ENCODE measurements at regions not wholly inside any gene's neighbourhood (a gene's known extent, or its start where the extent isn't known, plus 50 kb on each side); places are given as distances from the start of the nearest gene placed in this dataset.
A peak's percentile ranks its signal among the peaks of the same experiment; 100 is the strongest.

DNA sequence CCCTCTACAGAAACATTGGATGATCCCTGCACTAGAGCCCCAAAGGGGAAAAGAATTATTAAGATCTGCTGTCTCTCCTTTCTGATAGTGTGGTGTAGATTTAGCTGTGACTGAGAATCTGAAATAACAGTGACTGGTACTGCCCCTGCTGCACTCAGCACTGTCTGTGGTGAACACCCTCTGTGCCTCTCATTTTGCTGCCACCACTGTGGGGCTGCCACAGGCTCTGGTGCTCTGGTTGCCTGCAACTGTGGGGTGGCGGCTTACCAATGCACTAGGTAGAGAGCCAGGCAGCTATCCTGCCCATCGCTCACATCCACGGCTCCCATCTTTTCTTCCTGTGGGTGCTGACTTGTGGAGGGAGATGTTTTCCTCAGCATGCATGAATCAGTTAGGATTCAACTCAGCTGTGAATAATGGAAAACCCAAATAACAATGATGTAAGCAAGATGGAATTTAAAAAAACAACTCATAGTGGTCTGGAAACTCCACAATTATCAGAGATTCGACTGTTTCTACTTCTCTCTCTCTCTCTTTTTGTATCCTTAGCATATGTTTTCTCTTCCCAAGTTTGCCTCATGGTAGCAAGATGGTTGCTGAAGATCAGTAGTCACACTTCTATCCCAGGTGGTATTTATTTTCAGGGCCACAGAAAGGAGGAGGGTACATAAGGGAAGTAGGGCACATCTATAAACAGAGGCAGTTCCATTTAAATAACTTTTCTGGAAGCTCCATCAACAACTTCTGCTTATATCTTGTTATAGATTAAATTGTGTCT, 99.8 kb upstream of the DAP start:
- no peaks in the 10 kb centered on the region for H3K27me3 Mint-ChIP-seq (ENCODE audit: low read depth)
- no peak for DNase-seq (ENCODE audit: low read depth, low spot score)
- no peaks in the 10 kb centered on the region for H3K9me3 Mint-ChIP-seq
- TF ChIP-seq, protein P1, sequence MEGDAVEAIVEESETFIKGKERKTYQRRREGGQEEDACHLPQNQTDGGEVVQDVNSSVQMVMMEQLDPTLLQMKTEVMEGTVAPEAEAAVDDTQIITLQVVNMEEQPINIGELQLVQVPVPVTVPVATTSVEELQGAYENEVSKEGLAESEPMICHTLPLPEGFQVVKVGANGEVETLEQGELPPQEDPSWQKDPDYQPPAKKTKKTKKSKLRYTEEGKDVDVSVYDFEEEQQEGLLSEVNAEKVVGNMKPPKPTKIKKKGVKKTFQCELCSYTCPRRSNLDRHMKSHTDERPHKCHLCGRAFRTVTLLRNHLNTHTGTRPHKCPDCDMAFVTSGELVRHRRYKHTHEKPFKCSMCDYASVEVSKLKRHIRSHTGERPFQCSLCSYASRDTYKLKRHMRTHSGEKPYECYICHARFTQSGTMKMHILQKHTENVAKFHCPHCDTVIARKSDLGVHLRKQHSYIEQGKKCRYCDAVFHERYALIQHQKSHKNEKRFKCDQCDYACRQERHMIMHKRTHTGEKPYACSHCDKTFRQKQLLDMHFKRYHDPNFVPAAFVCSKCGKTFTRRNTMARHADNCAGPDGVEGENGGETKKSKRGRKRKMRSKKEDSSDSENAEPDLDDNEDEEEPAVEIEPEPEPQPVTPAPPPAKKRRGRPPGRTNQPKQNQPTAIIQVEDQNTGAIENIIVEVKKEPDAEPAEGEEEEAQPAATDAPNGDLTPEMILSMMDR (conservative IDR thresholded peaks at IDR 0.05): no peak
- no peaks in the 10 kb centered on the region for H3K36me3 Mint-ChIP-seq (ENCODE audit: low read depth)
- peaks cover 57% of the 10 kb centered on the region for H3K4me1 Mint-ChIP-seq
- no peak overlapping the region for H3K4me3 Mint-ChIP-seq
- H3K27ac Mint-ChIP-seq (ENCODE audit: unreplicated experiment): no peak overlapping the region

DNA sequence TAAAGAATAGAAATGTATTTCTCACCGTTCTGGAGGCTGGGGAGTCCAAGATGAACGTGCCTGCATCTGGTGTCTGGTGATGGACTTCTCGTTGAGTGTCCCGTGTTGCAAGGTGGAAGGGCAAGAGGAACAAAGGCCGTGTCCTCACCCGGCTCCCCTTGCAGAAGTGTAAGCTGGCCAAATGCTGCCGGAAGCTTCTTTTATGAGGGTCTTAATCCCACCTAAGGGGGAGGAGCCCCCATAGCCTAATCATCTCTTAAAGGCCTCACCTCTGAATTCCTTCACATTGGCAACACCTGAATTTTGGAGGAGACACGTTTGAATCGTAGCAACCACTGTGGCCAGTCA, 99.1 kb upstream of the DAP start:
- Mint-ChIP-seq H3K36me3 (ENCODE audit: low read depth) (no peaks in the 10 kb centered on the region), H3K27me3 (ENCODE audit: low read depth) (no peaks in the 10 kb centered on the region), H3K4me3 (peak overlapping the region; percentile 58), H3K27ac (ENCODE audit: unreplicated experiment) (peak overlapping the region; percentile 81), H3K4me1 (peaks cover 57% of the 10 kb centered on the region), H3K9me3 (no peaks in the 10 kb centered on the region)
- no peak for DNase-seq (ENCODE audit: low read depth, low spot score)
- TF ChIP-seq, protein P1 (conservative IDR thresholded peaks at IDR 0.05): no peak

DNA sequence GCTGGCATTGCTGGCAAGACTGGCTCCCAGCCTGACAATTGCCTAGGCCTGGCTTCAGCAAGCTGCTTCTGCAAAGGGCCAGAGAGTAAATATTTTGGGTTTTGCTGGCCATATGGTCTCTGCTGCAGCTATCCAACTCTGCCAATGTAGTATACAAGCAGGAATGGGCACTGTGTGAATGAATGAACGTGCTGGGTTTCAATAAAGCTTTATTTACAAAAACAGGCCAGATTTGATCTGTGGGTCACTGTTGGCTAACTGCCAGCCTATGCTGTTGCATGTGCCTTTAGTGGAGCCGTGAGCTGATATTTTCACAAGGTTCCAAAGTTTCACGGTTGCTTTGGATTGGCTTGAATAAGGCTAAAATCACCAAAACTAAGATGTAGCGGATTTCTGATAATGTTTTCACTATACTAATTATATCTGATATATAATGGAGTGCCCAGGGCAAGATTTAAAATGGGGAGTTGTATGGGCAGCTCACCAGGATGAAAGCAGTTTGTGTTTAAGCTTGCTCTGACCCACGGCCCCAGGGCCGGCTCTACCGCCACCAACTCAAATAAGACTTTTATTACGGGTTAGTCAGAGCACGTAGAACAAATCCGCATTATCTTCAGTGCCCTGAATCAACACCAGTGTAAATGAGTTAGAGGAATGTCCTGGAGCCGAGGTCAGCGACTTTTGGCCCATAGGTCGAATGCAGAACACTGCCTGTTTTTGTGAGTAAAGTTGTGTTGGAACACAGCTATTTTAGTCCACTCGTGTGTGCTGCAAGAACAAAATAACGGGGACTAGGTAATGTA, 98.6 kb upstream of the DAP start:
- H3K4me3 Mint-ChIP-seq: peak overlapping the region; percentile 58
- H3K36me3 Mint-ChIP-seq (ENCODE audit: low read depth): no peaks in the 10 kb centered on the region
- peak overlapping the region; percentile 81 for H3K27ac Mint-ChIP-seq (ENCODE audit: unreplicated experiment)
- H3K9me3 Mint-ChIP-seq: no peaks in the 10 kb centered on the region
- TF ChIP-seq, protein P1 (conservative IDR thresholded peaks at IDR 0.05): no peak
- H3K4me1 Mint-ChIP-seq: peaks cover 57% of the 10 kb centered on the region
- H3K27me3 Mint-ChIP-seq (ENCODE audit: low read depth): no peaks in the 10 kb centered on the region
- peak; percentile 68 for DNase-seq (ENCODE audit: low read depth, low spot score)

DNA sequence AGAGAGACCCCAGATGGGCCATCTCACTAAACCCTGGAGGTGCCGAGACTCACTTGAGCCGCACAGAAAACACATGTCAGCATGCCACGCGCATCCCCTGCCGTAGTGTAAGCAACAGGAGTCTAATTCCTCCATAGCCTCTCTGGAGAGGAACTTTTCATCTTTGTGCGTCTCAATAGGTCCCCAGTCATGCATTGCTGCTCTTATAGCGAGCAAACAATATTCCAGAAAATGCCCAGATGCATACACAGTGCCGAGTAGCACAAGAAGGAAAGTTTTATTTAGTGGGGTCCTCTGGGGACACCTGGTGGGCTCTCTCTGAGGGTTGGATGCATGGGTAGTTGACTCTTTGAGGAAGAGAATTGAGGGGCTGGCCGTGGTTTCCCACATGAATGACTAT, 97.9 kb upstream of the DAP start:
- no peaks in the 10 kb centered on the region for H3K36me3 Mint-ChIP-seq (ENCODE audit: low read depth)
- peak overlapping the region; percentile 58 for H3K4me3 Mint-ChIP-seq
- DNase-seq (ENCODE audit: low read depth, low spot score): no peak
- TF ChIP-seq, protein P1 (conservative IDR thresholded peaks at IDR 0.05): no peak
- H3K27me3 Mint-ChIP-seq (ENCODE audit: low read depth): no peaks in the 10 kb centered on the region
- no peak overlapping the region for H3K27ac Mint-ChIP-seq (ENCODE audit: unreplicated experiment)
- peaks cover 57% of the 10 kb centered on the region for H3K4me1 Mint-ChIP-seq
- no peaks in the 10 kb centered on the region for H3K9me3 Mint-ChIP-seq

DNA sequence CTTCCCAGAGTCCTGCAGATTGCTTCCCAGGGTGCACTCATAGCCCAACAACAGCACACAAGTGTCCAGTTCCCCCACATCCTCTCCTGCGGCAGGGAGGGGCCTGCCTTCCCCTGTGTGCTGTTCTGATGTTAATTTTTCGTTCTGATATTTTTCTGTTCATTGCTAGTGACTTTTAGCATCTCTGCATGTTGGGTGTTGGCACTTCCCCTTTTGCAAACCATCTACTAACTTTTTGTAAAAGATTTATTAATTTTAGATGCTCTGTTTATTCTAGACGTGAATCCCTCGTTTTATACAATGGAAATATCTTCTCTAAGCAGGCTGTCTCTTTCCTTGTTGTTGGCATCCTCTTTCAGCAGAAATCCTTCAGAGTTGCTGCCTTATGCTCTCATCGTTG, 97.3 kb upstream of the DAP start:
- Mint-ChIP-seq H3K4me1 (peaks cover 57% of the 10 kb centered on the region), H3K4me3 (no peak overlapping the region), H3K9me3 (no peaks in the 10 kb centered on the region), H3K27me3 (ENCODE audit: low read depth) (no peaks in the 10 kb centered on the region), H3K27ac (ENCODE audit: unreplicated experiment) (no peak overlapping the region), H3K36me3 (ENCODE audit: low read depth) (no peaks in the 10 kb centered on the region)
- DNase-seq (ENCODE audit: low read depth, low spot score): no peak
- TF ChIP-seq, protein P1 (conservative IDR thresholded peaks at IDR 0.05): no peak

Data from neural crest cell (in vitro differentiated cells).